ENCODE measurements at regions not wholly inside any gene's neighbourhood (a gene's known extent, or its start where the extent isn't known, plus 50 kb on each side); places are given as distances from the start of the nearest gene placed in this dataset.

DNA sequence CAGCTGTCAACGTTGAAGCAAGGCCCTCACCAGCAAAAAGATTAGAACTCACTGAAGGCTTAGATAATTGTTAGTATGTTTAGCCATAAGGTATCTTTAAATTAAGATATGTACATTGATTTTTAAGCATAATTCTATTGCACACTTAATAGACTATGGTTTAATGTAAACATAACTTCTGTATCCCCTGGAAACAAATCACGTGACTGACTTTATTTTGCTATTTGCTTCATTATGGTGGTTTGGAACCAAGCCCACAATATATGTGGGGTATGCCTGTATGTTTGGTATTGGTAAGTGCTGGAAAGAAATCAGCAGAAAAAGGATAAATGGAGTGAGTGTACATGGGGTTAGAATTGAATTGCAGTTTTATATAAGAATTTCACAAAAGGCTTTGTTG is 111.9 kb downstream of the NMUR2 start:
- ATAC-seq (ENCODE audit: low read depth) (no peak), DNase-seq (ENCODE audit: low spot score in 2 of 2) (no peak)
- Mint-ChIP-seq H3K4me1 (no peaks in the 10 kb centered on the region), H3K4me3 (no peak overlapping the region), H3K36me3 (no peaks in the 10 kb centered on the region), H3K27me3 (peaks cover 5% of the 10 kb centered on the region), H3K9me3 (peaks cover 1% of the 10 kb centered on the region), H3K27ac (no peak overlapping the region)

DNA sequence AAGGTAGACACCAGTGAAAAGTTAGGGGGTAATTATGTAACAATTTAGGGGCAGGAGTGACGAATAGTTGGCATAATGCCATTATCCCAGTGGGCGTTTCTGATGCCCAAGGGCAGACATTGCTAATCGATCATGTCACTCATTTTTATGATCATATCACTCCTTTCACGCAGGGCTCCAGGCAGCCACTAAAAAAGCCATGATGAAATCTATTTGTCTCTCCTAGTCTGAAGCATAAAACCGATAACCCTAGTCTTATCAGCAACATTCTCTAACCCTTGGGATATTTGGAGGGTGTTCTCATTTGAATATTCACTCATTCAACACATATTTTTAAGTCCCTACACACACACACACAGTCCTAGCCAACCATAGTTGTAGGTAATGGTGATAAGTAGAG is 114.9 kb downstream of the NMUR2 start:
- H3K4me3 Mint-ChIP-seq, result no peak overlapping the region
- no peak for ATAC-seq (ENCODE audit: low read depth)
- no peak for DNase-seq (ENCODE audit: low spot score in 2 of 2)
- H3K27ac Mint-ChIP-seq, result no peak overlapping the region
- H3K9me3 Mint-ChIP-seq, result peaks cover 1% of the 10 kb centered on the region
- no peaks in the 10 kb centered on the region for H3K36me3 Mint-ChIP-seq
- H3K27me3 Mint-ChIP-seq, result peaks cover 9% of the 10 kb centered on the region
- H3K4me1 Mint-ChIP-seq, result no peaks in the 10 kb centered on the region

DNA sequence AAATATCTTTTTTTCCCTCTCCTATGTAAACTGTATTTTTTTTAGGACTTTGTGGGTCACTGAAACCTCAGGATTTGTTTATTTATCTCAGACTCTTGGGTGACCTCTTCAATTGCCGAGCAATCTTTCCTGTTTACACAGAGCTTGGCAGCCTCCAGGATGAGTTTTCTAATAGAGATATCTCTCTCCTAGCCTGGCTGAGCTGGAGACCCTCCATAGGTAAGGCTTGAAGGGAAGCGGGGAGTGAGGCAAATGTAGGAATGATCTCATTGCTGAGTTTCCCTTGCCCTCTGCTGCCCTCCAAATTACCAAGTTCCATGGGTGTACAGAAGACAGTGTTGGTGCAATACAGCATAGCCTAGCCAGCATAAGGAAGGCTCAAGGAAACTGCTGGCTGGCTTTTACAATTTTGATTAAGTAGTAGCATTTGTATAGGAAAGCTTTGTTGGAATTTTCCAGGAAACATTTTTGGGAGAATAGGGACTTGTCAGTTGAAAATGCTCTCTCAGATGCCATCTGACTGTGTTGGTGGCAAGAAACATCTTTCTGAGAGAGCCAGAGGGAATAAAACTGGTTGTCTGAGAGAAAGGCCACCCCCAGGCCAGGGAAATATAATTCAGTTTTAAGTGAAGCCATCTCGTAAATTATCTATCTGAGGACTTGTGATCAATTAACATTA is 116.0 kb downstream of the NMUR2 start:
- no peak for ATAC-seq (ENCODE audit: low read depth)
- Mint-ChIP-seq H3K36me3 (no peaks in the 10 kb centered on the region), H3K27ac (no peak overlapping the region), H3K4me3 (no peak overlapping the region), H3K27me3 (peaks cover 10% of the 10 kb centered on the region), H3K9me3 (peaks cover 1% of the 10 kb centered on the region), H3K4me1 (no peaks in the 10 kb centered on the region)
- DNase-seq (ENCODE audit: low spot score in 2 of 2), result no peak

DNA sequence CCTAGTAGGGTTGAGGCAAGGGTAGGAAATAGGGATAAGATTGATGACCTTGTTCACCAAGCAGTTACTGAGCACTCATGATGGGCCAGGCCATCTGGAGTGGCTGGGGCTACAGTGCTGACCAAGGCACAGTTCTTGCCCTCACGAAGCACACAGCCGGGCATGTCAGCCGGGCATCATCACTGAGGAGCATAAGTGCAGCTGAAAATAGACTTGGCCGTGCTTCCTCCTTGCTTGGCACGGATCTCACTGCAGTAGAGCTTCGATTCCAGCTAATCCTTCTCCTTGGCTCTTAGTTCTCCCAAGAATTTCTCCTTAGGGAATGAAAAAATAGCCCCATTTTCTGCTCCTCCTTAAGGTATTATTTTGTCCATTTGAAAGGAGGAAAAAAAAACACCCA is 116.6 kb downstream of the NMUR2 start:
- Mint-ChIP-seq H3K36me3 (no peaks in the 10 kb centered on the region), H3K4me3 (no peak overlapping the region), H3K9me3 (peaks cover 1% of the 10 kb centered on the region), H3K27me3 (peaks cover 10% of the 10 kb centered on the region), H3K27ac (no peak overlapping the region), H3K4me1 (no peaks in the 10 kb centered on the region)
- DNase-seq (ENCODE audit: low spot score in 2 of 2) (no peak), ATAC-seq (ENCODE audit: low read depth) (no peak)

DNA sequence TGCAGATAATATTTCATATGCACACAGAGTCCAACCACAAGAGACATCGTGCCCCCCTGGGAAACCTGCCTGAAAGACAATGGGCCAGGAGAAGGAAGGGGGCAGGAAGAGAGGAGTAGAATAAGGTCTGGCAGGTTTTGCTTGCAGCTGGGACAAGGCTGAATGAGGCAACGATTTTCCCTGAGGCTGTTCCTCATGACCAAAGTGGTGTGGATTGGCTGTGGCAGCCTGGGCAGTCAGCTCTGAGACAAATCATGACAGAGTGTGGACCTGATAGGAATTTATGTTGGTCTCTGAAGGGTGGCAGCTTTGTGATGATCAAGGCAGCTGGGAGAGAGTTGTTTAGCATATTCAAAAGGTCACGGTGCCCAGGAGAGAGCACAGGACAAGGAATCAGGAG is 119.3 kb downstream of the NMUR2 start:
- DNase-seq (ENCODE audit: low spot score in 2 of 2) (no peak), ATAC-seq (ENCODE audit: low read depth) (no peak)
- Mint-ChIP-seq H3K27ac (no peak overlapping the region), H3K4me3 (no peak overlapping the region), H3K9me3 (peaks cover 3% of the 10 kb centered on the region), H3K4me1 (no peaks in the 10 kb centered on the region), H3K36me3 (no peaks in the 10 kb centered on the region), H3K27me3 (peaks cover 6% of the 10 kb centered on the region)

DNA sequence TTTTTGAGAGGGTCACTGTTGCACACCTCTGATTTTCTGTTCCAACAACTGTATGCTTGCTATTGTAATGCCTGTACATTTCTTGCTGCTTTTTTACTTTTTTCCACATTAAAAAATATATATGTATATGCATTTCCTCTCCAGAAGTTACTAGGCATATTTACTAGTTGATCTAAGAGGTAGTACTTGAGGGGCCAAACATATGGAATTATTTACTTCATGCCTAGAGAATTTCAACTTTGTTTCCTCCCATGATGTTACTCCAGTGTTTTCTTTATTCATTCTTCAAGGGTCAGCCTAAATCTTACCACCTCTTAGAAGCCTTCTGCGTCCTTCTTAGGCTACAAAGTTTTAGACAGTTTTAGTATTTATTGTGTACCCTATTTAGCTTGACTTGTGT is 122.7 kb downstream of the NMUR2 start:
- no peak overlapping the region for H3K27ac Mint-ChIP-seq
- H3K9me3 Mint-ChIP-seq, result peaks cover 3% of the 10 kb centered on the region
- no peak for DNase-seq (ENCODE audit: low spot score in 2 of 2)
- no peak for ATAC-seq (ENCODE audit: low read depth)
- no peaks in the 10 kb centered on the region for H3K36me3 Mint-ChIP-seq
- H3K4me3 Mint-ChIP-seq, result no peak overlapping the region
- H3K27me3 Mint-ChIP-seq, result peaks cover 12% of the 10 kb centered on the region
- H3K4me1 Mint-ChIP-seq, result no peaks in the 10 kb centered on the region

DNA sequence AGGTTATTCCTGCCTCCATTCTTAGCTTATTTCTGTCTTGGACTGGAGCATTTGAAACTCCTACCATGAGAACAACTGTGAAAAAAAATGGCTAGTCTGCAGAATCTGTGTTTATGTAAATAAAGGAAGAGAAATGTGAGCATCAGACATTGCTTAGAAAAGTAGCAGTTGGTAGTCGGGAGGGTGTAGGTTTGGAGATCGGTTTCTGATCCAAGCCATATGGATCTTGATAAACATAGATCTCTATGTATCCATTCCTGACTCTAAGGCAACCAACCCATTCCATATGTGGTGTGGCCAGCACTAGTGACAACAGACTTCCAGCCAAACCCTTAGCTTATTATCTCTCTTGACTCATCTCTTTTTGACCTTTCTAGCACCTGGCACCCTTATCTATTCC is 127.1 kb downstream of the NMUR2 start:
- H3K27ac Mint-ChIP-seq, result no peak overlapping the region
- ATAC-seq (ENCODE audit: low read depth), result no peak
- H3K9me3 Mint-ChIP-seq, result peaks cover 3% of the 10 kb centered on the region
- no peak overlapping the region for H3K4me3 Mint-ChIP-seq
- peaks cover 8% of the 10 kb centered on the region for H3K27me3 Mint-ChIP-seq
- H3K36me3 Mint-ChIP-seq, result no peaks in the 10 kb centered on the region
- H3K4me1 Mint-ChIP-seq, result peaks cover 5% of the 10 kb centered on the region
- DNase-seq (ENCODE audit: low spot score in 2 of 2), result no peak

DNA sequence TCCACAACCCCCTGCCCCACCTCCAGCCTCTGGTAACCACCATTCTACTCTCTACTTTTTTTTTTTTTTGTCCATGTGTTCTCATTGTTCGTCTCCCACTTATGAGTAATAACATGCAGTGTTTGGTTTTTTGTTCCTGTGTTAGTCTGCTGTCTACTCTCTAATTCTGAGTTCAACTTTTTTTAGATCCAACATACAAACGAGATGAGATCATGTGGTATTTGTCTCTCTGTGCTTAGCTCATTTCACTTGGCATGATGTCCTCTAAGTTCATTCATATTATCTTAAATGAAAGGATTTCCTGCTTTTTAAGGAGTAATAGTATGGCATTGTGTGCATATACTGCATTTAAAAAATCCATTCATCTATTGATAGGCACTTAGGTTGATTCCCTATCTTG is 130.9 kb downstream of the NMUR2 start:
- Mint-ChIP-seq H3K27ac (no peak overlapping the region), H3K36me3 (no peaks in the 10 kb centered on the region), H3K9me3 (no peaks in the 10 kb centered on the region), H3K4me1 (peaks cover 8% of the 10 kb centered on the region), H3K27me3 (peaks cover 7% of the 10 kb centered on the region), H3K4me3 (no peak overlapping the region)
- ATAC-seq (ENCODE audit: low read depth) (no peak), DNase-seq (ENCODE audit: low spot score in 2 of 2) (no peak)

DNA sequence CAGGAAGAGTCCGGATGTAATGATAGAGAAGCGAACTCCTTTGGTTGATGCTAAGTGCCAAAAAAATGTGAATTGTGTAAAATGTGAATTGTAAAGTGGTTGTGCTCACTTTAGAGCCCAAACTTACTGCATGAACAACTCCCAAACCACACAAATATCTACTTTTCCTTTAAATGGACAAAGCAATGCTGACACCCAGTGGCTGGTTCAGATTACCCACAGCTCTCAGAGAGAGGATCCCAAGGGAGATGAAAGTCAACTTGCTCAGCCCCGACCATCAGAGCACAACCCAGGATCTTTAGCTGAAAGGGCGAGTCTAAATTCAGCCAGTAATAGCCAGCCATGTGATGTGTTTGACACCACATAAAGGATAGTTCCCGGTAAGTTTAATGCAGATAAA is 133.7 kb downstream of the NMUR2 start:
- Mint-ChIP-seq H3K27ac (no peak overlapping the region), H3K36me3 (no peaks in the 10 kb centered on the region), H3K9me3 (no peaks in the 10 kb centered on the region), H3K27me3 (peaks cover 4% of the 10 kb centered on the region), H3K4me1 (peaks cover 8% of the 10 kb centered on the region), H3K4me3 (no peak overlapping the region)
- DNase-seq (ENCODE audit: low spot score in 2 of 2) (peak in 1 of 2 donors; percentile 4), ATAC-seq (ENCODE audit: low read depth) (peak; percentile 31)

DNA sequence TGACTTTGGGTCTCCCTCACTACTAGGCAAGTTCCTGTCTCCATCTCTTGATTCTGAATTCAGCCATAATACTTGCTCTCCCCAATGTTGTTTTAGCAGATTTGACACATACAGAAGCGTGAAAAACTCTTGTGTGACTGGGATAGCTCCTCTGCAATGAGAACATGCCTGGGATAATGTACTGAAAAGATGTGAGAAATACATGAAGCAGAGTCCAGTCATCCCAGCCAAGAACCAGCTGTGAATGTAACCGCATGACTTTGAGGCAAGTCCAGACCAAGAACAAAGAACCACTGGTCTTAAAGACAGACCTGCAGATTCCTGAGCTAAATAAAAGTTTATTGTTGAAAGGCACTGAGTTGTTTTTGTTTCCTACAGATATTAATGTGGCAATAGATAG is 135.0 kb downstream of the NMUR2 start:
- DNase-seq (ENCODE audit: low spot score in 2 of 2) (no peak), ATAC-seq (ENCODE audit: low read depth) (no peak)
- Mint-ChIP-seq H3K9me3 (no peaks in the 10 kb centered on the region), H3K4me3 (no peak overlapping the region), H3K27ac (no peak overlapping the region), H3K27me3 (peaks cover 2% of the 10 kb centered on the region), H3K36me3 (no peaks in the 10 kb centered on the region), H3K4me1 (peaks cover 8% of the 10 kb centered on the region)

DNA sequence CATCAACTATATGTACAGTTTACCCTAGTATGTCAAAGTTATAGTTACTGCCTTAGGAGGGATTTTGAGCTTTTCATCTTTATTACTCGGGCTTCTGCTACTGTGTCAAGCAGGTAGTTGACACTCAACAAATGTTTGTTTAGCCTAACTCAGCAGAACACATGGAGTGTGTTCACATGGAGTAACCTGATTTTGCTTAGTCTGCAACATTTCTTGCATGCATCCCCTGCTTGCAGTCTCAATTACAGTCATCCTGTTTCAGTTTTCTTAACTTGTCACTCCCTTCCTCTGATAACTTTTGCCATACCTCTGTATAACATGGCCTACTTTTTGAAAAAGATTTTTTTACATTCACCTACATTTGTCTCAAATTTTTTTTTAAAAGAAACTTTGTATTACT is 135.5 kb downstream of the NMUR2 start:
- H3K27ac Mint-ChIP-seq, result no peak overlapping the region
- H3K36me3 Mint-ChIP-seq, result no peaks in the 10 kb centered on the region
- no peaks in the 10 kb centered on the region for H3K9me3 Mint-ChIP-seq
- H3K4me3 Mint-ChIP-seq, result no peak overlapping the region
- peaks cover 8% of the 10 kb centered on the region for H3K4me1 Mint-ChIP-seq
- ATAC-seq (ENCODE audit: low read depth), result no peak
- no peak for DNase-seq (ENCODE audit: low spot score in 2 of 2)
- H3K27me3 Mint-ChIP-seq, result peaks cover 2% of the 10 kb centered on the region

DNA sequence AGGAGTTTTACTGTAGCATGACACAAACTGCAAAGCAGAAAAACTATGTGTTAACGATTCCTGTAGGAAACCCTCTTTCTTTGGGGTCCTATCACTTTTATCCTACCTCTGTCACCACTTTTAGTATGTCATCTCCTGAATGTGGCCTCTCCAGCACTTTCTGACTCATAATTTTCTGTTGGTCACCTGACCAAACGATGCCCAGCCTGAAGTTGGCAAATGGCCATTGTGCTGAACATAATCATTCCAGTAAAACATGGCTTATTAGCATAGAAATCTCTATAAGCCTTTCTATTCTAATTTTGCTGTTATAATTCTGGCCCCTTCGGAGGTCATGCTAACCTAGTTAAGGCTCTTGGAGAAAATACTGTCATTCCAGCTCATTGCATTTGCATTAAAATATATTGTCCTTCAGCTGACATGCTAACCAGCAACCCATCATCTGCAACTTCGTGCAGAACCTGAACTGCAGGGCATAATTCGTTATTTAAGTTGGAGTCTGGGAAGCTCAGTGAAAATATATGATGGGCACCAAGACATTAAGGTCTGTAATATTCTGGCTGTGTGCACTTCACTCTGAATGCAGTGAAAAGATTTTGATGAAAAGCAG is 140.3 kb downstream of the NMUR2 start:
- Mint-ChIP-seq H3K27me3 (peaks cover 5% of the 10 kb centered on the region), H3K36me3 (no peaks in the 10 kb centered on the region), H3K4me1 (no peaks in the 10 kb centered on the region), H3K27ac (no peak overlapping the region), H3K9me3 (no peaks in the 10 kb centered on the region), H3K4me3 (no peak overlapping the region)
- DNase-seq (ENCODE audit: low spot score in 2 of 2), result no peak
- no peak for ATAC-seq (ENCODE audit: low read depth)

DNA sequence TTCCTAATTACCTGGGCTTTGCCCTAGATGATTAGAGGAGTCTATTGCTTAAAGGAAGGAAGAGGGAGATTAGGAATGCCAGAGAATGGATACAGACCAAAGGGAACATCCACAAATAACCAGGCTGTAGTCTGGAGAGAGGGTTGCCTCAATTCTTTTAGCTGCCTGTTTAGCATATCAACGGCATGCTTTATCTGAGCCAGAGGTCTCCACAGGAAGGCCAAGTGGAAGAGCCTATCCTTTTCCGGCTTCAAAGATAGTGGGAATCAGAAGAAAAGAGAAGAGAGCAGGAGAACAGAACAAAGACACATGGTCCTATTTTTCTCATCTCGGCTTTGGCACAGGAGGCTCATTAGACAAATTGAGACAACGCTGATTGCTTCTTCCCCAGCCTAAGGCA is 142.4 kb downstream of the NMUR2 start:
- ATAC-seq (ENCODE audit: low read depth), result no peak
- DNase-seq (ENCODE audit: low spot score in 2 of 2), result no peak
- no peak overlapping the region for H3K4me3 Mint-ChIP-seq
- H3K9me3 Mint-ChIP-seq, result no peaks in the 10 kb centered on the region
- no peak overlapping the region for H3K27ac Mint-ChIP-seq
- H3K4me1 Mint-ChIP-seq, result no peaks in the 10 kb centered on the region
- peaks cover 7% of the 10 kb centered on the region for H3K27me3 Mint-ChIP-seq
- no peaks in the 10 kb centered on the region for H3K36me3 Mint-ChIP-seq

DNA sequence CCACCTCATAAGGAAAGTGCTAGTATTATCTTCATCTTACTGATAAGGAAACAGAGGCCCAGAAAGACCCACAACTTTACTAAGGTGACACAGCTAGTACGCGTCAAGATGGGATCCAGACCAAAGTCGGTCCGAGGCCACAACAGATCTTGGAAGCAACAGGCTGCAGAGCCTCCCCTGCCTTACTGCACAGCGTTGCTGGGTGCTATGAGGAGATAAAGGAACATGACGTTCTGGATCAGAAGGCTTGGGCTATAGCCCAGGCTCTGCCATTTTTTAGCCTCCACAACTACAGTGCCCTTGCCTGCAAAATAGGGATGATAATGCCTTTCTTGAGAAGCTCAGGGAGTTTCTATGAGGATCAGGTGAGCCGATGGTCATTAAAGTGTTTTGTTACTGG is 144.1 kb downstream of the NMUR2 start:
- no peak overlapping the region for H3K4me3 Mint-ChIP-seq
- H3K27me3 Mint-ChIP-seq, result peaks cover 13% of the 10 kb centered on the region
- ATAC-seq (ENCODE audit: low read depth), result no peak
- DNase-seq (ENCODE audit: low spot score in 2 of 2), result no peak
- no peaks in the 10 kb centered on the region for H3K9me3 Mint-ChIP-seq
- H3K27ac Mint-ChIP-seq, result no peak overlapping the region
- H3K4me1 Mint-ChIP-seq, result no peaks in the 10 kb centered on the region
- no peaks in the 10 kb centered on the region for H3K36me3 Mint-ChIP-seq

DNA sequence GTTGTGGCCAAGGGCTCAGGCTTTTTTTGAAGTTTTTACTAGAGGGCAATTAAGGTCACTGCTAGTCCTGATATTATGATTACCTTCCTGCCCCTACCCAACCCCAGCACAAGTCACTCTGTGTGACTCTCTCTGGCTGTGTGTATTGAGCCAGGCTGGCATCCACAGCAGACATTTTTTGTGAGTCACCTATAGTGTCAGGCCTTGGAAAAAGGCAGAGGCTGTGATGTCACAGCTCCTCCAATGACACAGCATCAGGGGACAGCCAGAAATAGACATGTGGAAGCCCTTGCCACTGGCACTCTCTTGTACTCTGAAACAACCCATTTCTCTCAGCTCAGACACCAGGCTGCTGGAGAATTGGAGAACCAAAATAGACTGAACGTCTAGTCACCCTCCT is 145.4 kb downstream of the NMUR2 start:
- Mint-ChIP-seq H3K27me3 (peaks cover 15% of the 10 kb centered on the region), H3K4me1 (no peaks in the 10 kb centered on the region), H3K4me3 (no peak overlapping the region), H3K36me3 (no peaks in the 10 kb centered on the region), H3K27ac (no peak overlapping the region), H3K9me3 (no peaks in the 10 kb centered on the region)
- no peak for DNase-seq (ENCODE audit: low spot score in 2 of 2)
- no peak for ATAC-seq (ENCODE audit: low read depth)

Measured in memory B cell (primary cell).